ENCODE measurements at regions not wholly inside any gene's neighbourhood (a gene's known extent, or its start where the extent isn't known, plus 50 kb on each side); places are given as distances from the start of the nearest gene placed in this dataset.
A peak's percentile ranks its signal among the peaks of the same experiment; 100 is the strongest.

- TF ChIP-seq ZNF548 (tag by site-specific recombination; IDR thresholded peaks at IDR 0.05) (no peak), ZNF560 (tag by site-specific recombination; IDR thresholded peaks at IDR 0.05; ENCODE audit: borderline replicate concordance) (no peak), ZNF223 (tag by site-specific recombination; IDR thresholded peaks at IDR 0.05) (no peak)
Observed at GRCh38 chr22:48605856-48606481, 1221.7 kb downstream of the BRD1 start (continued).

GRCh38 chr22:48605125-48605524 lies 1222.5 kb downstream of the BRD1 start:
- H3K4me1 ChIP-seq (ENCODE audit: control insufficient read depth, insufficient read depth, low read length) = no peaks in the 10 kb centered on the region
- no peak overlapping the region for H3K27ac ChIP-seq (ENCODE audit: extremely low read depth, low read depth, low read length)
- 0 out of 2 replicates have a peak, but pooled peaks have one; percentile 71 for TF ChIP-seq ZNF311 (tag by site-specific recombination; IDR thresholded peaks at IDR 0.05; ENCODE audit: borderline replicate concordance)
- peak; percentile 88 for TF ChIP-seq ZNF513 (tag by site-specific recombination; IDR thresholded peaks at IDR 0.05)
- no peak for TF ChIP-seq ZBTB44 (tag by site-specific recombination; IDR thresholded peaks at IDR 0.05)
- TF ChIP-seq ZNF658 (tag by site-specific recombination; IDR thresholded peaks at IDR 0.05) = no peak
- H3K36me3 ChIP-seq (ENCODE audit: control insufficient read depth in 2 of 2, insufficient read depth in 1 of 2, low read length in 2 of 2) = no peaks in the 10 kb centered on the region
- no peak overlapping the region for H3K4me3 ChIP-seq (ENCODE audit: low read depth, low read length)
- ChIA-PET CTCF (no interaction called here), POLR2A (no interaction called here)
- no peaks in the 10 kb centered on the region for H3K9me3 ChIP-seq (ENCODE audit: control insufficient read depth, insufficient read depth, low read depth, low read length)

GRCh38 chr22:48603621-48604320 lies 1223.9 kb downstream of the BRD1 start:
- Histone ChIP-seq H3K27ac (ENCODE audit: extremely low read depth, low read depth, low read length) (no peak overlapping the region), H3K4me1 (ENCODE audit: control insufficient read depth, insufficient read depth, low read length) (no peaks in the 10 kb centered on the region), H3K36me3 (ENCODE audit: control insufficient read depth in 2 of 2, insufficient read depth in 1 of 2, low read length in 2 of 2) (no peaks in the 10 kb centered on the region), H3K4me3 (ENCODE audit: low read depth, low read length) (no peak overlapping the region), H3K9me3 (ENCODE audit: control insufficient read depth, insufficient read depth, low read depth, low read length) (no peaks in the 10 kb centered on the region)
- CTCF ChIA-PET = interaction anchor here (0.7 kb wide), 1 partner anchor 1772 kb away, joined by 3 read pairs; no protein-coding TSS in a partner anchor
- POLR2A ChIA-PET = no interaction called here
- no peak for TF ChIP-seq HOXC10 (CRISPR knock-in tag; IDR thresholded peaks at IDR 0.05)
- no peak for TF ChIP-seq ZNF549 (tag by site-specific recombination; IDR thresholded peaks at IDR 0.05)
- TF ChIP-seq ZNF19 (tag by site-specific recombination; IDR thresholded peaks at IDR 0.05; ENCODE audit: low read depth) = no peak
- no peak for TF ChIP-seq BCL6B (tag by site-specific recombination; IDR thresholded peaks at IDR 0.05)
- no peak for TF ChIP-seq ZNF837 (tag by site-specific recombination; IDR thresholded peaks at IDR 0.05)
- TF ChIP-seq ZNF792 (tag by site-specific recombination; IDR thresholded peaks at IDR 0.05) = no peak

- Histone ChIP-seq H3K4me3 (ENCODE audit: low read depth, low read length) (no peak overlapping the region), H3K4me1 (ENCODE audit: control insufficient read depth, insufficient read depth, low read length) (no peaks in the 10 kb centered on the region), H3K36me3 (ENCODE audit: control insufficient read depth in 2 of 2, insufficient read depth in 1 of 2, low read length in 2 of 2) (no peaks in the 10 kb centered on the region), H3K9me3 (ENCODE audit: control insufficient read depth, insufficient read depth, low read depth, low read length) (no peaks in the 10 kb centered on the region), H3K27ac (ENCODE audit: extremely low read depth, low read depth, low read length) (no peak overlapping the region)
- ChIA-PET POLR2A (no interaction called here), CTCF (interaction anchor here (0.7 kb wide), 1 partner anchor 1771 kb away, joined by 3 read pairs; no protein-coding TSS in a partner anchor)
- TF ChIP-seq ZNF768 (tag by site-specific recombination; IDR thresholded peaks at IDR 0.05) = no peak
- TF ChIP-seq ZBTB21 (tag by site-specific recombination; IDR thresholded peaks at IDR 0.05) = no peak
- TF ChIP-seq CTCF (tag by site-specific recombination; IDR thresholded peaks at IDR 0.05) = no peak
- TF ChIP-seq ZNF473 (tag by site-specific recombination; IDR thresholded peaks at IDR 0.05) = no peak
- no peak for TF ChIP-seq ZNF426 (tag by site-specific recombination; IDR thresholded peaks at IDR 0.05)
- TF ChIP-seq EGR2 (tag by site-specific recombination; IDR thresholded peaks at IDR 0.05; ENCODE audit: low read depth) = peak; percentile 62
- TF ChIP-seq ZNF544 (tag by site-specific recombination; IDR thresholded peaks at IDR 0.05) = no peak
- TF ChIP-seq YY1 (tag by site-specific recombination; IDR thresholded peaks at IDR 0.05) = no peak
Observed at GRCh38 chr22:48602805-48603518, 1224.7 kb downstream of the BRD1 start.
